Stomach (tissue), 8 donors: ENCODE measurements at regions not wholly inside any gene's neighbourhood (a gene's known extent, or its start where the extent isn't known, plus 50 kb on each side); places are given as distances from the start of the nearest gene placed in this dataset.
"Not testable (repeated sequence)": the region's sequence is repeated elsewhere in the genome, so short reads cannot be mapped to it uniquely, and the experiment has no call there.

ENCODE experiments used
- DNase-seq, 2 donors: peaks; one replicate each; pipeline versions ENCODE4 v3.0.0 to v3.0.0-alpha.2; 2013 to 2019
- H3K27ac ChIP-seq, 5 donors: fragments of 200-600 bp in 4 of 5; sonication (generic) in 4 of 5; one replicate each; pipeline ENCODE4 v1.5.1; 2013 to 2019; ENCODE audit warnings: mild to moderate bottlenecking in 1 of 5, moderate library complexity in 1 of 5
- H3K27me3 ChIP-seq, 3 donors: fragments of 200-600 bp; sonication (generic); one replicate each; pipeline ENCODE4 v1.5.1; 2017 to 2019; ENCODE audit warnings: mixed run types in 1 of 3
- H3K36me3 ChIP-seq, 4 donors: fragments of 200-600 bp; sonication (generic); 1 replicate in 3 of 4; 2 replicates in 1 of 4; pipeline ENCODE4 v1.5.1; 2016 to 2019
- H3K4me1 ChIP-seq, 4 donors: fragments of 200-600 bp; sonication (generic); one replicate each; pipeline ENCODE4 v1.5.1; 2016 to 2019
- H3K4me3 ChIP-seq, 4 donors: fragments of 200-600 bp; sonication (generic) in 3 of 4; one replicate each; pipeline ENCODE4 v1.5.1; 2016 to 2019; ENCODE audit warnings: mild to moderate bottlenecking in 1 of 4
- H3K9me3 ChIP-seq, 4 donors: fragments of 200-600 bp; sonication (generic); one replicate each; pipeline ENCODE4 v1.5.1; 2016 to 2019
- WGBS, 5 donors: extraction: QIAGEN DNeasy Blood & Tissue Kit in 3 of 5; methylation state at CpG; one replicate each; pipeline versions ENCODE4 v1.1.5 to v1.1.7; 2013 to 2018; 5-methylcytosine and 5-hydroxymethylcytosine counted together
- intact Hi-C: fragments of 100-400 bp; cut with DNase I; formaldehyde crosslinking; loops from one replicate; pipeline ENCODE4 v1.15.1; 2023; ENCODE audit warnings: low total_unique reads
- donor health status: healthy with polysubstance abuse.
- donor health status: Bipolar disorder and iron deficiency.
- donor health status: healthy.

GRCh38 chr1:149237515-149237914 lies 134.2 kb upstream of the NBPF9 start:
- H3K9me3 ChIP-seq, H3K4me1 ChIP-seq, DNase-seq, H3K4me3 ChIP-seq, intact Hi-C loops, H3K27me3 ChIP-seq, H3K27ac ChIP-seq, H3K36me3 ChIP-seq: not testable (repeated sequence)
- WGBS, 5 donors = 89 to 100% (median 94%) methylated on average over 2 of the region's 4 CpGs

- H3K27ac ChIP-seq, intact Hi-C loops, H3K4me1 ChIP-seq, H3K4me3 ChIP-seq, H3K9me3 ChIP-seq, H3K27me3 ChIP-seq, H3K36me3 ChIP-seq, DNase-seq: not testable (repeated sequence)
- no CpG with 5 or more reads among the region's 15 CpGs for WGBS, 5 donors
Observed at GRCh38 chr1:149239897-149240508, 136.7 kb upstream of the NBPF9 start.

DNA sequence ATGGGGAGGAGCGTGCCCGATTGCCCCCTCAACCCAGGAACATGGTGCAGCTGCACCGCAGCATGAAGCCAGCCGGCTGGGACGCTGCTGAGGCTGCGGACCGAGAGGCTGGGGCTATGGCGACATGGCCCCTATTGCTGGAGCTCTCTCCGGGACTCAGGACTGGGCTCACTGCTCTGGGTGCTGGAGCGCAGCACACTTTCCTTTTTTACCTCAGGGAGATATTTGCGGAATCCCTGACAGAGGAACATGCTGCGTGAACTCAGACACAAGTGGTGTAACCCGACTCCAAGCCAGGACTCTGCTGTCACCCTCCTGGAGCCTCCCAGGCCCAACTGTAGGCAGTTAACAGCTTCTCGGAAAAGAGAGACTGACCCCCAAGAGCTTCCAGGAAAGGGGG lies 137.2 kb upstream of the NBPF9 start:
- DNase-seq, H3K27ac ChIP-seq, H3K27me3 ChIP-seq, H3K9me3 ChIP-seq, intact Hi-C loops, H3K36me3 ChIP-seq, H3K4me3 ChIP-seq, H3K4me1 ChIP-seq: not testable (repeated sequence)
- WGBS, 5 donors = 80% methylated on average over 1 of the region's 14 CpGs; no CpG with 5 or more reads in 4 of the 5 donors

GRCh38 chr1:149241272-149241671 lies 137.9 kb upstream of the NBPF9 start:
- no CpG with 5 or more reads among the region's 5 CpGs for WGBS, 5 donors
- H3K4me1 ChIP-seq, H3K4me3 ChIP-seq, H3K27ac ChIP-seq, DNase-seq, H3K27me3 ChIP-seq, H3K9me3 ChIP-seq, H3K36me3 ChIP-seq, intact Hi-C loops: not testable (repeated sequence)

DNA sequence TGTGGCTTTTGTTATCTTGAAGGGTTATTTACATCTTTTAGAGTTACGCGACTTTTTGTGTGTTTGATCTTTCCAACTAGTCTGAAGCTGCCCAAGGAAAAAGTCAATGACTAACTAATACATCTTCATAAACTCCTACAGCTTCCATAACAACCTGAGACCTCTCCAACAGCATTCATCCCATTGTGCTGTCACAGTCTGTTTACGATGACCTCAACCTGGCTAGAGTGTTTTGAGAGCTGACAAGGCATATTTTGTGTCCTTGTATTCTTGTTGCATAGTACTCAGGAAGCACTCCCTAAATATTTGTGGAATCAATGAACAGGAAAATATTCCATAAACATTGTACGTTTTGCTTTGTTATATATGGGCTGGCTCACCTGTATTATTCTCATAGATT lies 140.2 kb upstream of the NBPF9 start:
- H3K4me1 ChIP-seq, DNase-seq, H3K36me3 ChIP-seq, H3K27me3 ChIP-seq, H3K4me3 ChIP-seq, H3K9me3 ChIP-seq, H3K27ac ChIP-seq, intact Hi-C loops: not testable (repeated sequence)
- WGBS, 5 donors = no CpG with 5 or more reads among the region's 4 CpGs

DNA sequence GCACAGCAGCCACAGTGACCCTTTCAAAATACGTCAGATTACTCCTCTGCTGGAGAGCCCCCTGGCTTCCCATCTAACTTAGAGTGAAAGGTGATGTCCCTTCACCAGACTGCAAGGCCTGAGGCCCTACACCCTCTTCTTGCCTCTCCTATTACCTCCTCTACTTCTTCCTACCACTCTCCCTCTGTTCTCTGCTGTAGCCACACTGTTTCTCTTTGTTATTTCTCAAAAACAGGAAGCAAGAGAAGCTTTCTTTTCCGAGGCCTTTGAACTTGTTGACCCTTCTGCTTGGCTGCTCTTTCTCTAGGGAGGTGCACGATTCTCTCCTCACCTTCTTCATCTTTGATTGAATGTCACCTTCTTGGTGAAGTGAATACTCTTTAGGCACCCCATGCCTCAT lies 141.3 kb upstream of the NBPF9 start:
- DNase-seq, H3K27me3 ChIP-seq, H3K4me3 ChIP-seq, H3K36me3 ChIP-seq, H3K27ac ChIP-seq, H3K9me3 ChIP-seq, intact Hi-C loops, H3K4me1 ChIP-seq: not testable (repeated sequence)
- WGBS, 5 donors = 62 to 75% (median 64%) methylated on average over 2 of the region's 3 CpGs; no CpG with 5 or more reads in 1 of the 5 donors

DNA sequence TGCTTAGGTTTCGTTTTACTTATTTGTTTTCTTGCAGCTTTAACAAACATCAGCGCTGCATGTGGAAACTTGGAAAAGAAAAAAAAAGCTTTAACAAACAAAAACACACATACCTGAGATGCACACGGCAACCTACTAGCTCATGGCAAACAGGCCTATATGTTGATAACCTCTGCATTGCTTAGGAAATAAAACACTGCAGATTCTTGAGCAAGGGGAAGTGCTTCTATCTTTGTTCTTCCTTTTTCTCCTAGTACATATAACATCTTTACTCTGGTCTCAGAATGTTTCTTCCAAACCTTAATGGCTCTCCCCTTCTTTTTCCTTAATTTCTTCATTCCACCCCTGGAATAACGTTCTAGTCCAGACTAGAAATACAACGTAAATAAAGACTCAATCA lies 142.9 kb upstream of the NBPF9 start:
- intact Hi-C loops, H3K9me3 ChIP-seq, H3K27ac ChIP-seq, H3K4me1 ChIP-seq, H3K4me3 ChIP-seq, DNase-seq, H3K36me3 ChIP-seq, H3K27me3 ChIP-seq: not testable (repeated sequence)
- no CpG with 5 or more reads among the region's 5 CpGs for WGBS, 5 donors

- H3K9me3 ChIP-seq, H3K27ac ChIP-seq, H3K36me3 ChIP-seq, H3K4me1 ChIP-seq, H3K27me3 ChIP-seq, H3K4me3 ChIP-seq, DNase-seq, intact Hi-C loops: not testable (repeated sequence)
- 67 to 100% (median 93%) methylated on average over 1 of the region's 2 CpGs; no CpG with 5 or more reads in 1 of the 5 donors for WGBS, 5 donors
Observed at GRCh38 chr1:149248610-149249009, 145.3 kb upstream of the NBPF9 start.

DNA sequence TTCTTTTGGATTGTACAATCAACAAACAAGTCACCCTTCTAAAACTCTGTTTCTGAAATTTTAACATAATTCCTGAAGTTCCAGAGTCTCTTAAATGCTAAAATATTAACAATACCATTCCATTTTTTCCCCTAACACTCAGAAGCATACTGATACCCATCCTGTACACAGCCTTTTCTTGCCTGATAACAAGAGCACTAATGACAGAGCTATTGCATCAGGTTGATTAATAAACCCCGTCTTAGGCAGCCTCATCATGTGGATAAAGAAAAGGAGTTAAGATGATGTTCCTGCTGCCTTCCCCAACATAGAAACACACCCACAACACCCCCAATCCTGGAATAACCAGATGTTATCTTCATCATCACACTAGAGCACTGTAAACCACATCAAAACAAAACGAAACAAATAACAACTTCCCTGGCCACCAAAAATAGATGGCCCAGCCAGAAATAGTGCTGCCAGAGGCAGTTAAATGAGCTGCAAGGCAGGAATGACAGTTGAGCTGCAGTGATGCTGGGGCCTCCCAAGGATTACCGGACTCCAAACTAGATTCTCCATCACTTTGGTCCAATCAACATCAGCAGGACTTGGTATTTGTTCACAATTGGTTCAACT lies 146.6 kb upstream of the NBPF9 start:
- H3K4me1 ChIP-seq, DNase-seq, H3K36me3 ChIP-seq, H3K27ac ChIP-seq, H3K9me3 ChIP-seq, H3K27me3 ChIP-seq, H3K4me3 ChIP-seq, intact Hi-C loops: not testable (repeated sequence)
- WGBS, 5 donors = 71 to 79% (median 73%) methylated on average over 1 of the region's 3 CpGs; no CpG with 5 or more reads in 2 of the 5 donors

DNA sequence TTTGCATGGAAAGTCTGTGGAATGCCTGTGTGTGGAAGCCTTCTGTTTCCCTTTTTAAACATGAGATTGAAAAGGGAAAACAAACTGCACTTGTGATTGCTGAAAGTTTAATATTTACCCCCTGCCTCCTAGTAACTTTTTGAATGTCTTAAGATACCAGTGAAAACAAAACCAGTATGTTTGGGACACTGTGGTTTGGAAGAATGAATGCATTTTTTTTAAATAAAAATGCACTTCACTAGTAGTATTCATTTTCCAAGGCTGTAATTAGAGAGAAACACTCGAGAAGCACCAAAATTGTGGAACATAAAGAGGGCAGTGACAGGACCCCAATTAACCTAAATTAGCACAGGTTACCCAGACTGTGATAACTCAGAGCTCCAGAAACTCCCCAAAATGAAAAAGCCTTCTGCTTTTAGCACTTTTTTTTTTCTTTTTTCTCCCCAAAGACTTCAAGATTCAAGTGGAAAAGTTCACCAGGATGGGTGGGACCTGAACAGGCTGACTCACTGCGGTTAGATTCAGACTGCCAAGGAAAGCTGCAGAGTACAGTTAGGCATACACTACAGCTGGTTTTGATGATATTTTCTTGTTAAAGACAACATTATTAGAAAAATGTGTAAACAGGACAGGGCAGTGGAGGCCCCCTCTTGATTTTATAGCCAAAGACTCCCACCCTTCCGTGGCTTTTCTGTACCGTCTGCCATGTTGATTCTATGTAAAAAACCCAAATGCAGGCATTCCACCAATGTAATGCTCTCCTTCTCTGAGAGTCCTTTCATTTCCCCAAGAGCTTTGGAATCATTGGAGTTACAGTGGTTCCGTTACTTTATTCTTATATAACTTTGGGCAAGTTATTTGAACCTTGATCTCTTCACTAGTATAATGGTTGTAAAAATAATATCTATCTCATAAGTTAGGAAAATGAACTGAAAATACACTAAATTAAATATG lies 151.8 kb upstream of the NBPF9 start:
- H3K4me3 ChIP-seq, H3K9me3 ChIP-seq, H3K4me1 ChIP-seq, DNase-seq, H3K36me3 ChIP-seq, H3K27ac ChIP-seq, H3K27me3 ChIP-seq, intact Hi-C loops: not testable (repeated sequence)
- 0 to 33% methylated on average over 1 of the region's 5 CpGs; no CpG with 5 or more reads in 3 of the 5 donors for WGBS, 5 donors

DNA sequence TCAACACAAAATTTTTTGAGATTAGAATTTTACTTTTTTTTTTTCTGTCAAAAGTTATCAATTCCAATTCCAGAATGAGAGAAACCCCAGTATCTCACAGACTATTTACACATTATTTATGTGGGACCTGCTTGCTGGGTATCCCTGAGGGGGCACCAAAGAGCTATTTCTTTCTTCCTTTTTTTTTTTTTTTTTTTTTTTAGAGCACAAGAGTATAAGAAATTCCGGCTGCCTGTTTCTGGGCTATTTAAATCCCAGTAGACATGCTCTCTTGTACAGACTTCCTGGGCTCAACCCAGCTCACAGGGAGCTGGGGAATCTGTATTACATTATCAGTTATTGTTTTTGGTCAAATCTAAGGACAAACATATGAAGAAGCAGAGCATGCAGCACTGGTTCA lies 156.9 kb upstream of the NBPF9 start:
- H3K27me3 ChIP-seq, DNase-seq, intact Hi-C loops, H3K4me1 ChIP-seq, H3K4me3 ChIP-seq, H3K9me3 ChIP-seq, H3K27ac ChIP-seq, H3K36me3 ChIP-seq: not testable (repeated sequence)
- 70 to 71% methylated on average over 1 of the region's 1 CpG; no CpG with 5 or more reads in 3 of the 5 donors for WGBS, 5 donors
